GM23338 (cell line): ENCODE measurements at regions not wholly inside any gene's neighbourhood (a gene's known extent, or its start where the extent isn't known, plus 50 kb on each side); places are given as distances from the start of the nearest gene placed in this dataset.

Source experiments
- CREB1 ChIP-seq: fragments of 250-450 bp; sonication (Bioruptor Pico); IDR thresholded peaks from 2 replicates; pipeline ENCODE4 v1.5.0; 2020; ENCODE audit warnings: low read depth, mild to moderate bottlenecking, moderate library complexity
- EZH2 ChIP-seq: fragments of 200-600 bp; sonication (generic); IDR thresholded peaks from one replicate; pipeline ENCODE4 v1.8.0; 2017; ENCODE audit warnings: antibody characterized with exemption, mild to moderate bottlenecking, low read depth; ENCODE audit not compliant: unreplicated experiment
- JUNB ChIP-seq: IDR thresholded peaks from one replicate; pipeline ENCODE4 v1.6.1; 2016; ENCODE audit warnings: antibody characterized with exemption; ENCODE audit not compliant: unreplicated experiment
- POLR2AphosphoS5 ChIP-seq: IDR thresholded peaks from 2 replicates; pipeline ENCODE4 v1.6.1; 2016; ENCODE audit warnings: antibody characterized with exemption, low read depth
- REST ChIP-seq: IDR thresholded peaks from one replicate; pipeline ENCODE4 v1.6.1; 2018; ENCODE audit warnings: antibody characterized with exemption; ENCODE audit not compliant: unreplicated experiment
- STAT1 ChIP-seq: IDR thresholded peaks from one replicate; pipeline ENCODE4 v1.6.1; 2016; ENCODE audit warnings: antibody characterized with exemption; ENCODE audit not compliant: unreplicated experiment
- ZNF114 ChIP-seq: fragments of 250-450 bp; sonication (Bioruptor Pico); IDR thresholded peaks from 2 replicates; pipeline ENCODE4 v1.5.0; 2020; ENCODE audit warnings: mild to moderate bottlenecking, moderate library complexity
- TF ChIP-seq, protein P1 (sequence below), 2 experiments: fragments of 200-600 bp in 1 of 2; sonication (generic) in 1 of 2; conservative IDR thresholded peaks; 2 replicates each; pipeline versions ENCODE4 v1.5.1 to v1.6.1; 2016 to 2017; ENCODE audit warnings: antibody characterized with exemption in 2 of 2, low read depth in 2 of 2, mild to moderate bottlenecking in 2 of 2, moderate library complexity in 1 of 2
- TF ChIP-seq, protein P2 (sequence below): IDR thresholded peaks from 2 replicates; pipeline ENCODE4 v1.6.1; 2016; ENCODE audit warnings: antibody characterized with exemption

DNA sequence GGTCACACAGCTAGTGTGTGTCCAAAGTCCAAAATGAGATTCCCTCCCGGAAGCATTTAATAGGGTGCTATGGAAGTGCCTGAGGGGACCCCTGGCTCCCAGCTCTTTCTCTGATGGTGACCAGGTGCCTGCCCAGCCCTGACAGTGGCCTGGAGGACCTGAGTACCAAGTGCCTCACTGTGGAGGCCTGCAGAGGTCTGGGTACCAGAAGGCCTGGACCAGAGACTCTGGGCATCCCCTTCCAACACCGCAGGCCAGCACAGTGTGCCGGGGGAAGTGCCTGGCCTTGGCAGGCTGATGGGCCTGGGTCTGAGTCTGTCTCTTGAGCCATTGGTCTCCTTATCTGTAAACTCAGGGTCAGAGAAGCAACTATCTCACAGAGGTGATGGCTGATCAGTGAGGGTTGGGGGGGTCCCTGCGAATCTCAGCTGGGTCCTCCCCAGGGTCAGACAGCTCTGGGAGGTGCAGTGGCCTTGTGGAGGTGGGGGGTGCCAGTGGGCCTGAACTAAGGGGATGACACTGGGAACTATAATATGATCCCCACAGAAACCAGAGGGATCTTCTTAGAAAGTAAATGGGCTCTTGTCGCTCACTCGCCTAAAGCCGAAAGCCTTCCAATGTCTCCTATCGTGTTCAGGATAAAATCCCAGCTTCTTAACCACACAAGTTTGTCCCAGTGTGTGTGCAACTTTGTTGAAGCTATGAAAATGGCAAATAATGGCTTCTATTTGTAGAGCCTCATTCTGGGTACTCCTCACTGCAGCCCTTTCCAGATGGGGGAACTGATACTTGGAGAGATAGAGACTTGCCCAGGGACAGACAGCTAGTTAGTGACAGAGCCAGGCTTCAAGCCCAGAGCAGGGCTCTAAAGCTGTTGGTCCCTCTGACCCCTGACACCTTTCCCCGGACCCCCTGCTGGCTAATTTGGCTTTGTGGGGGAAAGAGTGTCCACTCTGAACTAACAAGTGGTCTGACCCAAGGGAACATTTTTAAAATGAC is 225.1 kb downstream of the TFCP2L1 start:
- TF ChIP-seq REST (no peak), POLR2AphosphoS5 (no peak), ZNF114 (CRISPR knock-in tag) (no peak), STAT1 (no peak), CREB1 (CRISPR knock-in tag) (no peak), EZH2 (no peak), JUNB (no peak)
- TF ChIP-seq, protein P1, sequence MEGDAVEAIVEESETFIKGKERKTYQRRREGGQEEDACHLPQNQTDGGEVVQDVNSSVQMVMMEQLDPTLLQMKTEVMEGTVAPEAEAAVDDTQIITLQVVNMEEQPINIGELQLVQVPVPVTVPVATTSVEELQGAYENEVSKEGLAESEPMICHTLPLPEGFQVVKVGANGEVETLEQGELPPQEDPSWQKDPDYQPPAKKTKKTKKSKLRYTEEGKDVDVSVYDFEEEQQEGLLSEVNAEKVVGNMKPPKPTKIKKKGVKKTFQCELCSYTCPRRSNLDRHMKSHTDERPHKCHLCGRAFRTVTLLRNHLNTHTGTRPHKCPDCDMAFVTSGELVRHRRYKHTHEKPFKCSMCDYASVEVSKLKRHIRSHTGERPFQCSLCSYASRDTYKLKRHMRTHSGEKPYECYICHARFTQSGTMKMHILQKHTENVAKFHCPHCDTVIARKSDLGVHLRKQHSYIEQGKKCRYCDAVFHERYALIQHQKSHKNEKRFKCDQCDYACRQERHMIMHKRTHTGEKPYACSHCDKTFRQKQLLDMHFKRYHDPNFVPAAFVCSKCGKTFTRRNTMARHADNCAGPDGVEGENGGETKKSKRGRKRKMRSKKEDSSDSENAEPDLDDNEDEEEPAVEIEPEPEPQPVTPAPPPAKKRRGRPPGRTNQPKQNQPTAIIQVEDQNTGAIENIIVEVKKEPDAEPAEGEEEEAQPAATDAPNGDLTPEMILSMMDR (conservative IDR thresholded peaks at IDR 0.05; ENCODE audit: low read depth in 2 of 2): no peak
- TF ChIP-seq, protein P2, sequence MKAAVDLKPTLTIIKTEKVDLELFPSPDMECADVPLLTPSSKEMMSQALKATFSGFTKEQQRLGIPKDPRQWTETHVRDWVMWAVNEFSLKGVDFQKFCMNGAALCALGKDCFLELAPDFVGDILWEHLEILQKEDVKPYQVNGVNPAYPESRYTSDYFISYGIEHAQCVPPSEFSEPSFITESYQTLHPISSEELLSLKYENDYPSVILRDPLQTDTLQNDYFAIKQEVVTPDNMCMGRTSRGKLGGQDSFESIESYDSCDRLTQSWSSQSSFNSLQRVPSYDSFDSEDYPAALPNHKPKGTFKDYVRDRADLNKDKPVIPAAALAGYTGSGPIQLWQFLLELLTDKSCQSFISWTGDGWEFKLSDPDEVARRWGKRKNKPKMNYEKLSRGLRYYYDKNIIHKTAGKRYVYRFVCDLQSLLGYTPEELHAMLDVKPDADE: no peak
